GM23338 (cell line): ENCODE measurements at regions not wholly inside any gene's neighbourhood (a gene's known extent, or its start where the extent isn't known, plus 50 kb on each side); places are given as distances from the start of the nearest gene placed in this dataset.

ENCODE experiments used
- ATAC-seq: fragments of 200-7000 bp; cut with Tn5 transposase; 3 replicates; pipeline ENCODE4 v1.9.1; 2020
- DNase-seq: peaks from one replicate; pipeline ENCODE4 v3.0.0-alpha.2; 2015; ENCODE audit warnings: low spot score
- H2AFZ ChIP-seq: fragments of 200-600 bp; sonication (generic); 2 replicates; pipeline ENCODE4 v1.8.0; 2016; ENCODE audit warnings: antibody characterized with exemption, mild to moderate bottlenecking, moderate library complexity
- H3F3A ChIP-seq: fragments of 200-600 bp; sonication (generic); replicated peaks from 2 replicates; pipeline ENCODE4 v1.8.0; 2017; ENCODE audit warnings: antibody characterized with exemption, mixed run types, low read depth
- H3K27ac ChIP-seq: fragments of 200-600 bp; sonication (generic); 2 replicates; pipeline ENCODE4 v1.6.1; 2016; ENCODE audit warnings: low read depth
- H3K27me3 ChIP-seq: fragments of 200-600 bp; sonication (generic); 2 replicates; pipeline ENCODE4 v1.8.0; 2016; ENCODE audit warnings: mild to moderate bottlenecking, mixed run types, moderate library complexity; ENCODE audit not compliant: insufficient read depth
- H3K36me3 ChIP-seq: fragments of 200-600 bp; sonication (generic); 2 replicates; pipeline ENCODE4 v1.8.0; 2016; ENCODE audit warnings: mild to moderate bottlenecking; ENCODE audit not compliant: insufficient read depth
- H3K4me1 ChIP-seq: fragments of 200-600 bp; sonication (generic); 2 replicates; pipeline ENCODE4 v1.8.0; 2016; ENCODE audit warnings: mild to moderate bottlenecking, moderate library complexity; ENCODE audit not compliant: insufficient read depth
- H3K4me2 ChIP-seq: fragments of 200-600 bp; sonication (generic); 2 replicates; pipeline ENCODE4 v1.7.1; 2017; ENCODE audit warnings: mixed run types
- H3K4me3 ChIP-seq: fragments of 200-600 bp; sonication (generic); 2 replicates; pipeline ENCODE4 v1.6.1; 2016; ENCODE audit warnings: mixed run types
- H3K79me2 ChIP-seq: fragments of 200-600 bp; sonication (generic); replicated peaks from 2 replicates; pipeline ENCODE4 v1.8.0; 2017; ENCODE audit warnings: mild to moderate bottlenecking; ENCODE audit not compliant: insufficient read depth
- H3K9me2 ChIP-seq: fragments of 200-600 bp; sonication (generic); 2 replicates; pipeline ENCODE4 v1.8.0; 2017; ENCODE audit not compliant: insufficient read depth
- H4K20me1 ChIP-seq: fragments of 200-600 bp; sonication (generic); replicated peaks from 2 replicates; pipeline ENCODE4 v1.8.0; 2017; ENCODE audit warnings: mild to moderate bottlenecking; ENCODE audit not compliant: insufficient read depth
- H3K27ac Mint-ChIP-seq: 2 replicates; pipeline ENCODE4 v1.8.0; 2020; ENCODE audit warnings: inconsistent platforms, mild to moderate bottlenecking, moderate library complexity, mixed read lengths
- H3K27me3 Mint-ChIP-seq: 3 replicates; pipeline ENCODE4 v1.8.0; 2022; ENCODE audit warnings: low read depth, mild to moderate bottlenecking, moderate library complexity, mixed read lengths, inconsistent platforms; ENCODE audit not compliant: insufficient read depth, poor library complexity
- H3K36me3 Mint-ChIP-seq: 3 replicates; pipeline ENCODE4 v1.8.0; 2021; ENCODE audit warnings: low read depth, mild to moderate bottlenecking, inconsistent platforms, moderate library complexity, mixed read lengths
- H3K4me1 Mint-ChIP-seq: 3 replicates; pipeline ENCODE4 v1.8.0; 2020; ENCODE audit warnings: mild to moderate bottlenecking, inconsistent platforms, mixed read lengths
- H3K4me3 Mint-ChIP-seq: 3 replicates; pipeline ENCODE4 v1.8.0; 2021; ENCODE audit warnings: moderate library complexity, mild to moderate bottlenecking, inconsistent platforms, mixed read lengths
- H3K9me3 Mint-ChIP-seq: 3 replicates; pipeline ENCODE4 v1.8.0; 2020; ENCODE audit warnings: moderate library complexity, mild to moderate bottlenecking, inconsistent platforms, mixed read lengths
- CREB1 ChIP-seq: fragments of 250-450 bp; sonication (Bioruptor Pico); IDR thresholded peaks from 2 replicates; pipeline ENCODE4 v1.5.0; 2020; ENCODE audit warnings: low read depth, mild to moderate bottlenecking, moderate library complexity
- EZH2 ChIP-seq: fragments of 200-600 bp; sonication (generic); IDR thresholded peaks from one replicate; pipeline ENCODE4 v1.8.0; 2017; ENCODE audit warnings: antibody characterized with exemption, mild to moderate bottlenecking, low read depth; ENCODE audit not compliant: unreplicated experiment
- NANOG ChIP-seq: IDR thresholded peaks from 2 replicates; pipeline ENCODE4 v1.6.1; 2016; ENCODE audit warnings: antibody characterized with exemption, borderline replicate concordance
- ZNF331 ChIP-seq: fragments of 250-450 bp; sonication (Bioruptor Pico); IDR thresholded peaks from 2 replicates; pipeline ENCODE4 v1.5.0; 2020; ENCODE audit warnings: low read depth, mild to moderate bottlenecking, moderate library complexity
- TF ChIP-seq, protein P1 (sequence below): fragments of 250-450 bp; sonication (Bioruptor Pico); IDR thresholded peaks from 2 replicates; pipeline ENCODE4 v1.5.0; 2020; ENCODE audit warnings: mild to moderate bottlenecking, moderate library complexity
- TF ChIP-seq, protein P2 (sequence below): IDR thresholded peaks from one replicate; pipeline ENCODE4 v1.6.1; 2018; ENCODE audit warnings: antibody characterized with exemption; ENCODE audit not compliant: unreplicated experiment
- TF ChIP-seq, protein P3 (sequence below): IDR thresholded peaks from 2 replicates; pipeline ENCODE4 v1.6.1; 2016; ENCODE audit warnings: antibody characterized with exemption

DNA sequence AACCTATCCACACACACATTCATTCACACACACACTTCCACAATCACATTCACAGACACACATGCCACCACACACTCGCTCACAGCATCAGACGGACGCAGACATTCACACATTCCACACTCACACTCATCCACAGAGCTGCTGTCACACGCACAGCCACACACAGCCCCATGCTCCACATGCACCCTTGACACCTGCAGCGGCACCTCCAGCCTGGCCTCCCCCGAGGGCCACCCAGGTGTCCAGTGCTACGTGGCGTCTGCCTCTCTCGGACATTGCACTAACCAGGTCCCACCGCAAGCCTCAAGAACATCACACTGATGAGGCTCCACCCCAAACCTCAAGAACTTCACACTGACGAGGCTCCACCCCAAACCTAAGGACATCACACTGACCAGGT is 155.2 kb downstream of the RBFOX3 start:
- H3K4me3 ChIP-seq, result no peak overlapping the region
- Mint-ChIP-seq H3K27me3 (peaks cover 4% of the 10 kb centered on the region), H3K9me3 (no peaks in the 10 kb centered on the region), H3K4me1 (no peaks in the 10 kb centered on the region), H3K4me3 (no peak overlapping the region), H3K27ac (no peak overlapping the region), H3K36me3 (no peaks in the 10 kb centered on the region)
- DNase-seq, result no peak
- TF ChIP-seq CREB1 (CRISPR knock-in tag), result no peak
- no peak for TF ChIP-seq NANOG
- TF ChIP-seq, protein P1, sequence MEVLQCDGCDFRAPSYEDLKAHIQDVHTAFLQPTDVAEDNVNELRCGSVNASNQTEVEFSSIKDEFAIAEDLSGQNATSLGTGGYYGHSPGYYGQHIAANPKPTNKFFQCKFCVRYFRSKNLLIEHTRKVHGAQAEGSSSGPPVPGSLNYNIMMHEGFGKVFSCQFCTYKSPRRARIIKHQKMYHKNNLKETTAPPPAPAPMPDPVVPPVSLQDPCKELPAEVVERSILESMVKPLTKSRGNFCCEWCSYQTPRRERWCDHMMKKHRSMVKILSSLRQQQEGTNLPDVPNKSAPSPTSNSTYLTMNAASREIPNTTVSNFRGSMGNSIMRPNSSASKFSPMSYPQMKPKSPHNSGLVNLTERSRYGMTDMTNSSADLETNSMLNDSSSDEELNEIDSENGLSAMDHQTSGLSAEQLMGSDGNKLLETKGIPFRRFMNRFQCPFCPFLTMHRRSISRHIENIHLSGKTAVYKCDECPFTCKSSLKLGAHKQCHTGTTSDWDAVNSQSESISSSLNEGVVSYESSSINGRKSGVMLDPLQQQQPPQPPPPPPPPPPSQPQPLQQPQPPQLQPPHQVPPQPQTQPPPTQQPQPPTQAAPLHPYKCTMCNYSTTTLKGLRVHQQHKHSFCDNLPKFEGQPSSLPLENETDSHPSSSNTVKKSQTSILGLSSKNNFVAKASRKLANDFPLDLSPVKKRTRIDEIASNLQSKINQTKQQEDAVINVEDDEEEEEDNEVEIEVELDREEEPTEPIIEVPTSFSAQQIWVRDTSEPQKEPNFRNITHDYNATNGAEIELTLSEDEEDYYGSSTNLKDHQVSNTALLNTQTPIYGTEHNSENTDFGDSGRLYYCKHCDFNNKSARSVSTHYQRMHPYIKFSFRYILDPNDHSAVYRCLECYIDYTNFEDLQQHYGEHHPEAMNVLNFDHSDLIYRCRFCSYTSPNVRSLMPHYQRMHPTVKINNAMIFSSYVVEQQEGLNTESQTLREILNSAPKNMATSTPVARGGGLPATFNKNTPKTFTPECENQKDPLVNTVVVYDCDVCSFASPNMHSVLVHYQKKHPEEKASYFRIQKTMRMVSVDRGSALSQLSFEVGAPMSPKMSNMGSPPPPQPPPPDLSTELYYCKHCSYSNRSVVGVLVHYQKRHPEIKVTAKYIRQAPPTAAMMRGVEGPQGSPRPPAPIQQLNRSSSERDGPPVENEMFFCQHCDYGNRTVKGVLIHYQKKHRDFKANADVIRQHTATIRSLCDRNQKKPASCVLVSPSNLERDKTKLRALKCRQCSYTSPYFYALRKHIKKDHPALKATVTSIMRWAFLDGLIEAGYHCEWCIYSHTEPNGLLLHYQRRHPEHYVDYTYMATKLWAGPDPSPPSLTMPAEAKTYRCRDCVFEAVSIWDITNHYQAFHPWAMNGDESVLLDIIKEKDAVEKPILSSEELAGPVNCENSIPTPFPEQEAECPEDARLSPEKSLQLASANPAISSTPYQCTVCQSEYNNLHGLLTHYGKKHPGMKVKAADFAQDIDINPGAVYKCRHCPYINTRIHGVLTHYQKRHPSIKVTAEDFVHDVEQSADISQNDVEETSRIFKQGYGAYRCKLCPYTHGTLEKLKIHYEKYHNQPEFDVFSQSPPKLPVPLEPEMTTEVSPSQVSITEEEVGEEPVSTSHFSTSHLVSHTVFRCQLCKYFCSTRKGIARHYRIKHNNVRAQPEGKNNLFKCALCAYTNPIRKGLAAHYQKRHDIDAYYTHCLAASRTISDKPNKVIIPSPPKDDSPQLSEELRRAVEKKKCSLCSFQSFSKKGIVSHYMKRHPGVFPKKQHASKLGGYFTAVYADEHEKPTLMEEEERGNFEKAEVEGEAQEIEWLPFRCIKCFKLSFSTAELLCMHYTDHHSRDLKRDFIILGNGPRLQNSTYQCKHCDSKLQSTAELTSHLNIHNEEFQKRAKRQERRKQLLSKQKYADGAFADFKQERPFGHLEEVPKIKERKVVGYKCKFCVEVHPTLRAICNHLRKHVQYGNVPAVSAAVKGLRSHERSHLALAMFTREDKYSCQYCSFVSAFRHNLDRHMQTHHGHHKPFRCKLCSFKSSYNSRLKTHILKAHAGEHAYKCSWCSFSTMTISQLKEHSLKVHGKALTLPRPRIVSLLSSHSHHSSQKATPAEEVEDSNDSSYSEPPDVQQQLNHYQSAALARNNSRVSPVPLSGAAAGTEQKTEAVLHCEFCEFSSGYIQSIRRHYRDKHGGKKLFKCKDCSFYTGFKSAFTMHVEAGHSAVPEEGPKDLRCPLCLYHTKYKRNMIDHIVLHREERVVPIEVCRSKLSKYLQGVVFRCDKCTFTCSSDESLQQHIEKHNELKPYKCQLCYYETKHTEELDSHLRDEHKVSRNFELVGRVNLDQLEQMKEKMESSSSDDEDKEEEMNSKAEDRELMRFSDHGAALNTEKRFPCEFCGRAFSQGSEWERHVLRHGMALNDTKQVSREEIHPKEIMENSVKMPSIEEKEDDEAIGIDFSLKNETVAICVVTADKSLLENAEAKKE (CRISPR knock-in tag), result no peak
- TF ChIP-seq ZNF331, result no peak
- TF ChIP-seq, protein P2, sequence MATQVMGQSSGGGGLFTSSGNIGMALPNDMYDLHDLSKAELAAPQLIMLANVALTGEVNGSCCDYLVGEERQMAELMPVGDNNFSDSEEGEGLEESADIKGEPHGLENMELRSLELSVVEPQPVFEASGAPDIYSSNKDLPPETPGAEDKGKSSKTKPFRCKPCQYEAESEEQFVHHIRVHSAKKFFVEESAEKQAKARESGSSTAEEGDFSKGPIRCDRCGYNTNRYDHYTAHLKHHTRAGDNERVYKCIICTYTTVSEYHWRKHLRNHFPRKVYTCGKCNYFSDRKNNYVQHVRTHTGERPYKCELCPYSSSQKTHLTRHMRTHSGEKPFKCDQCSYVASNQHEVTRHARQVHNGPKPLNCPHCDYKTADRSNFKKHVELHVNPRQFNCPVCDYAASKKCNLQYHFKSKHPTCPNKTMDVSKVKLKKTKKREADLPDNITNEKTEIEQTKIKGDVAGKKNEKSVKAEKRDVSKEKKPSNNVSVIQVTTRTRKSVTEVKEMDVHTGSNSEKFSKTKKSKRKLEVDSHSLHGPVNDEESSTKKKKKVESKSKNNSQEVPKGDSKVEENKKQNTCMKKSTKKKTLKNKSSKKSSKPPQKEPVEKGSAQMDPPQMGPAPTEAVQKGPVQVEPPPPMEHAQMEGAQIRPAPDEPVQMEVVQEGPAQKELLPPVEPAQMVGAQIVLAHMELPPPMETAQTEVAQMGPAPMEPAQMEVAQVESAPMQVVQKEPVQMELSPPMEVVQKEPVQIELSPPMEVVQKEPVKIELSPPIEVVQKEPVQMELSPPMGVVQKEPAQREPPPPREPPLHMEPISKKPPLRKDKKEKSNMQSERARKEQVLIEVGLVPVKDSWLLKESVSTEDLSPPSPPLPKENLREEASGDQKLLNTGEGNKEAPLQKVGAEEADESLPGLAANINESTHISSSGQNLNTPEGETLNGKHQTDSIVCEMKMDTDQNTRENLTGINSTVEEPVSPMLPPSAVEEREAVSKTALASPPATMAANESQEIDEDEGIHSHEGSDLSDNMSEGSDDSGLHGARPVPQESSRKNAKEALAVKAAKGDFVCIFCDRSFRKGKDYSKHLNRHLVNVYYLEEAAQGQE, result no peak
- TF ChIP-seq, protein P3, sequence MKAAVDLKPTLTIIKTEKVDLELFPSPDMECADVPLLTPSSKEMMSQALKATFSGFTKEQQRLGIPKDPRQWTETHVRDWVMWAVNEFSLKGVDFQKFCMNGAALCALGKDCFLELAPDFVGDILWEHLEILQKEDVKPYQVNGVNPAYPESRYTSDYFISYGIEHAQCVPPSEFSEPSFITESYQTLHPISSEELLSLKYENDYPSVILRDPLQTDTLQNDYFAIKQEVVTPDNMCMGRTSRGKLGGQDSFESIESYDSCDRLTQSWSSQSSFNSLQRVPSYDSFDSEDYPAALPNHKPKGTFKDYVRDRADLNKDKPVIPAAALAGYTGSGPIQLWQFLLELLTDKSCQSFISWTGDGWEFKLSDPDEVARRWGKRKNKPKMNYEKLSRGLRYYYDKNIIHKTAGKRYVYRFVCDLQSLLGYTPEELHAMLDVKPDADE, result no peak
- TF ChIP-seq EZH2, result no peak
- no peak overlapping the region for H3K4me2 ChIP-seq
- H4K20me1 ChIP-seq, result no peaks in the 10 kb centered on the region
- ATAC-seq, result no peak
- no peak overlapping the region for H2AFZ ChIP-seq
- no peaks in the 10 kb centered on the region for H3K9me2 ChIP-seq
- H3K79me2 ChIP-seq, result no peaks in the 10 kb centered on the region
- no peaks in the 10 kb centered on the region for H3K27me3 ChIP-seq
- H3K36me3 ChIP-seq, result no peaks in the 10 kb centered on the region
- H3K27ac ChIP-seq, result no peak overlapping the region
- H3F3A ChIP-seq, result no peaks in the 10 kb centered on the region
- H3K4me1 ChIP-seq, result no peaks in the 10 kb centered on the region
